PC-9 (cell line): ENCODE measurements at regions not wholly inside any gene's neighbourhood (a gene's known extent, or its start where the extent isn't known, plus 50 kb on each side); places are given as distances from the start of the nearest gene placed in this dataset.
"Not testable (repeated sequence)": the region's sequence is repeated elsewhere in the genome, so short reads cannot be mapped to it uniquely, and the experiment has no call there.

Experiments used
- BruUV-seq: library from RNA; stranded (reverse); fragments of 400-500 nt; replicated peaks from 2 replicates; lab custom pipeline; 2021; lab: Mats Ljungman, UMichigan
- CTCF ChIA-PET: fragments of 300-600 bp; sonication (Branson Sonifier 250); formaldehyde crosslinking; loops from one replicate; lab custom pipeline; 2022; ENCODE audit warnings: antibody characterized with exemption; lab: Charles Lee
- POLR2A ChIA-PET: fragments of 300-600 bp; sonication (Branson Sonifier 250); formaldehyde crosslinking; loops from one replicate; lab custom pipeline; 2022; ENCODE audit warnings: antibody characterized with exemption; ENCODE audit not compliant: unreplicated experiment; lab: Charles Lee
- DNase-seq, 2 experiments: peaks; one replicate each; pipeline versions ENCODE4 v3.0.0 to v3.0.0-alpha.2; 2015 to 2022; ENCODE audit warnings: mixed read lengths in 1 of 2
- H2AFZ ChIP-seq: fragments of 200-600 bp; sonication (generic); 2 replicates; pipeline ENCODE4 v1.8.1; 2017; ENCODE audit warnings: antibody characterized with exemption
- H3F3A ChIP-seq: fragments of 200-600 bp; sonication (generic); 2 replicates; pipeline ENCODE4 v1.8.1; 2017; ENCODE audit warnings: antibody characterized with exemption, mild to moderate bottlenecking, low read depth; ENCODE audit not compliant: insufficient read depth
- H3K27ac ChIP-seq: fragments of 200-600 bp; sonication (generic); 2 replicates; pipeline ENCODE4 v1.6.1; 2016; ENCODE audit warnings: mixed run types
- H3K27me3 ChIP-seq: fragments of 200-600 bp; sonication (generic); 2 replicates; pipeline ENCODE4 v1.6.1; 2016; ENCODE audit warnings: low read depth, mixed run types; ENCODE audit not compliant: insufficient read depth
- H3K36me3 ChIP-seq: fragments of 200-600 bp; sonication (generic); 2 replicates; pipeline ENCODE4 v1.6.1; 2016; ENCODE audit warnings: low read depth, mixed run types
- H3K4me1 ChIP-seq: fragments of 200-600 bp; sonication (generic); replicated peaks from 2 replicates; pipeline ENCODE4 v1.6.1; 2016; ENCODE audit warnings: mixed run types; ENCODE audit not compliant: insufficient read depth
- H3K4me2 ChIP-seq: fragments of 200-600 bp; sonication (generic); 2 replicates; pipeline ENCODE4 v1.6.1; 2017; ENCODE audit warnings: mixed run types
- H3K4me3 ChIP-seq: fragments of 200-600 bp; sonication (generic); 2 replicates; pipeline ENCODE4 v1.6.1; 2016; ENCODE audit warnings: mixed run types
- H3K79me2 ChIP-seq: fragments of 200-600 bp; sonication (generic); 2 replicates; pipeline ENCODE4 v1.6.1; 2017; ENCODE audit warnings: low read depth, mixed run types
- H3K9me2 ChIP-seq: fragments of 200-600 bp; sonication (generic); 2 replicates; pipeline ENCODE4 v1.8.1; 2017; ENCODE audit warnings: mild to moderate bottlenecking; ENCODE audit not compliant: insufficient read depth
- H3K9me3 ChIP-seq: fragments of 200-600 bp; sonication (generic); 2 replicates; pipeline ENCODE4 v1.8.1; 2016; ENCODE audit warnings: low read depth; ENCODE audit not compliant: insufficient read depth
- H4K20me1 ChIP-seq: fragments of 200-600 bp; sonication (generic); 2 replicates; pipeline ENCODE4 v1.8.1; 2017; ENCODE audit not compliant: insufficient read depth
- EZH2 ChIP-seq: fragments of 200-600 bp; sonication (generic); IDR thresholded peaks from 2 replicates; pipeline ENCODE4 v1.8.0; 2017; ENCODE audit warnings: antibody characterized with exemption, low read depth
- intact Hi-C: fragments of 100-400 bp; cut with micrococcal nuclease; formaldehyde crosslinking; loops from one replicate; pipeline ENCODE4 v1.10.0; 2022; ENCODE audit not compliant: unreplicated experiment
- TF ChIP-seq, protein P1 (sequence below): fragments of 200-600 bp; sonication (generic); conservative IDR thresholded peaks from 2 replicates; pipeline ENCODE4 v1.6.1; 2017; ENCODE audit warnings: mixed run types, antibody characterized with exemption, mild to moderate bottlenecking, moderate library complexity

DNA sequence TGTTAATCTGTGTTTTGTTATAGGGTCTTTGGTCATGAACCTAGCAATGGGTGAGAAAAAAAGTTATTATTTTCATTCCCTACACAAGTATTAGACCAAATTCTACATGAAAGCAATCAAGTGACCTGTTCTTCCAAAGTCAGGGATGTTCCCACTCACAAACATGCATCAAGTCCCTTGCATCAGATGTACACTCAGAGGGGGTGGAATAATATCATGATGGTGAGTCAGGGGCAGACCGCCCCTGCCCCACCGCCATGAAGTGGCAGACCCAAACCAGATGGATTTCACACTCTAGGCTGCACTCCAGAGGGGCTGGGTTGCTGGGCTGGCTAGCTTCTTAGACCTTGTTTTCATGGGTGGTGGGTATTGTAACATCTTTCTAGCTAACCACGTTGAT is 91.4 kb downstream of the ACAA2 start:
- H3K4me2 ChIP-seq, result no peak overlapping the region
- TF ChIP-seq, protein P1, sequence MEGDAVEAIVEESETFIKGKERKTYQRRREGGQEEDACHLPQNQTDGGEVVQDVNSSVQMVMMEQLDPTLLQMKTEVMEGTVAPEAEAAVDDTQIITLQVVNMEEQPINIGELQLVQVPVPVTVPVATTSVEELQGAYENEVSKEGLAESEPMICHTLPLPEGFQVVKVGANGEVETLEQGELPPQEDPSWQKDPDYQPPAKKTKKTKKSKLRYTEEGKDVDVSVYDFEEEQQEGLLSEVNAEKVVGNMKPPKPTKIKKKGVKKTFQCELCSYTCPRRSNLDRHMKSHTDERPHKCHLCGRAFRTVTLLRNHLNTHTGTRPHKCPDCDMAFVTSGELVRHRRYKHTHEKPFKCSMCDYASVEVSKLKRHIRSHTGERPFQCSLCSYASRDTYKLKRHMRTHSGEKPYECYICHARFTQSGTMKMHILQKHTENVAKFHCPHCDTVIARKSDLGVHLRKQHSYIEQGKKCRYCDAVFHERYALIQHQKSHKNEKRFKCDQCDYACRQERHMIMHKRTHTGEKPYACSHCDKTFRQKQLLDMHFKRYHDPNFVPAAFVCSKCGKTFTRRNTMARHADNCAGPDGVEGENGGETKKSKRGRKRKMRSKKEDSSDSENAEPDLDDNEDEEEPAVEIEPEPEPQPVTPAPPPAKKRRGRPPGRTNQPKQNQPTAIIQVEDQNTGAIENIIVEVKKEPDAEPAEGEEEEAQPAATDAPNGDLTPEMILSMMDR, result no peak
- no peak for TF ChIP-seq EZH2
- POLR2A ChIA-PET, result no interaction called here
- H2AFZ ChIP-seq, result no peak overlapping the region
- H3K9me3 ChIP-seq, result no peaks in the 10 kb centered on the region
- no peaks in the 10 kb centered on the region for H3K9me2 ChIP-seq
- no peaks in the 10 kb centered on the region for H4K20me1 ChIP-seq
- H3K36me3 ChIP-seq, result no peaks in the 10 kb centered on the region
- H3K4me1 ChIP-seq, result peaks cover 39% of the 10 kb centered on the region
- H3K27ac ChIP-seq, result no peak overlapping the region
- H3F3A ChIP-seq, result peaks cover 27% of the 10 kb centered on the region
- CTCF ChIA-PET, result no interaction called here
- H3K79me2 ChIP-seq, result no peaks in the 10 kb centered on the region
- no peaks in the 10 kb centered on the region for H3K27me3 ChIP-seq
- H3K4me3 ChIP-seq, result no peak overlapping the region
- intact Hi-C loops, result no loop called here
- DNase-seq, result no peak
- BruUV-seq, result no TSS peak

DNA sequence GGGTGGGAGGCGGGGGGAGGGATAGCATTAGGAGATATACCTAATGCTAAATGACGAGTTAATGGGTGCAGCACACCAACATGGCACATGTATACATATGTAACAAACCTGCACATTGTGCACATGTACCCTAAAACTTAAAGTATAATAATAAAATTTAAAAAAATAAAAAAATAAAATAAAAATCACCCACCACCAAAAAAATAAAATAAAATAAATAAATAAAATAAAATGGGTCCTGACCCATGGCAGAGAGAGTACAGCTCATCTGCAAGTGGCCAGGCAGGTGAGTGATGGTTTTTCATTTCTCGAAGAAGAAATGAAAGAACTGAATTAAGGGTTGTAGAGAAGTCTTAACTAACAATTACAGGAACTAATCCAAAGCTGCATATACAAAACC is 92.4 kb downstream of the ACAA2 start:
- POLR2A ChIA-PET, CTCF ChIA-PET, H3K27me3 ChIP-seq: not testable (repeated sequence)

DNA sequence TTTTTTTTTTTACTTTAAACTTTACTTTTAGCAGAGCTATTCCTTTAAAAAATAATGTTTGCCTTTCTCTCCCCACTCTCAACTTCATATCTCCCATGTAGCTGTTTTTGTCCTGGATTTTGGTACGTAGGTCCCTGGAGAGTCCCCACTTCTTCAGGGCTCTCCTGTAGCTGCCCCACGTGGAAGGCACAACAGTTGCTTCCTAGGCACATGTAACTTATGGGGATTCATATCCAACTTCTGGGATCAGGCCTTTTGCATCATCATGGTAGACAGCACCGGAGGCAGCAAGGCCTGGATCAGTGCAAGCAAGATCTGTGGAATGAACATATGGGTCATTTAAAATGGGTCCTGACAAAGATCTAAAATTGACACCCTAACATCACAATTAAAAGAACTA is 95.7 kb downstream of the ACAA2 start:
- Histone ChIP-seq H3K4me1 (peaks cover 3% of the 10 kb centered on the region), H3K4me2 (no peak overlapping the region), H3K27ac (no peak overlapping the region), H3F3A (no peaks in the 10 kb centered on the region; the same call in 1 of the 2 replicates), H3K9me3 (no peaks in the 10 kb centered on the region), H3K9me2 (no peaks in the 10 kb centered on the region), H4K20me1 (no peaks in the 10 kb centered on the region), H3K4me3 (no peak overlapping the region), H3K27me3 (no peaks in the 10 kb centered on the region), H3K79me2 (no peaks in the 10 kb centered on the region), H2AFZ (no peak overlapping the region), H3K36me3 (no peaks in the 10 kb centered on the region)
- no peak for DNase-seq
- ChIA-PET POLR2A (no interaction called here), CTCF (no interaction called here)
- intact Hi-C loops, result no loop called here
- no peak for TF ChIP-seq EZH2
- TF ChIP-seq, protein P1, result no peak
- BruUV-seq, result no TSS peak

More for the DNA sequence above, 92.4 kb downstream of the ACAA2 start:
- Histone ChIP-seq H3F3A (peaks cover 27% of the 10 kb centered on the region), H3K4me1 (peaks cover 28% of the 10 kb centered on the region)
- H3K9me2 ChIP-seq, H3K4me3 ChIP-seq, H2AFZ ChIP-seq, H3K27ac ChIP-seq, BruUV-seq, H3K36me3 ChIP-seq, intact Hi-C loops, H3K4me2 ChIP-seq, H3K79me2 ChIP-seq, DNase-seq, H3K9me3 ChIP-seq, H4K20me1 ChIP-seq: not testable (repeated sequence)

DNA sequence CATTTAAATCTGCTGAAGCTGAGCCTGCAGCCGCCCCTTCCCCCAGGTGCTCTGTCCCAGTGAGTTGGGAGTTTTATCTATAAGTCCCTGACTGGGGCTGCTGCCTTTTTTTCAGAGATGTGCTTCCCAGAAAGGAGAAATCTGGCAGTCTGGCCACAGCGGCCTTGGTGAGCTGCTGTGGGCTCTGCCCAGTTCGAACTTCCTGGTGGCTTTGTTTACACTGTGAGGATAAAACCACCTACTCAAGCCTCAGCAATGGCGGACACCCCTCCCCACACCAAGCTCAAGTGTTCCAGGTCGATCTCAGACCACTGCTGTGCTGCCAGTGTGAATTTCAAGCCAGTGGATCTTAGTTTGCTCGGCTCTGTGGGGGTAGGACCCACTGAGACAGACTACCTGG is 97.3 kb downstream of the ACAA2 start:
- H3K79me2 ChIP-seq, result no peaks in the 10 kb centered on the region
- H3K9me3 ChIP-seq, result no peaks in the 10 kb centered on the region
- intact Hi-C loops, result no loop called here
- H3K4me3 ChIP-seq, result no peak overlapping the region
- H3K27me3 ChIP-seq, result no peaks in the 10 kb centered on the region
- ChIA-PET POLR2A (no interaction called here), CTCF (no interaction called here)
- no peaks in the 10 kb centered on the region for H3K4me1 ChIP-seq
- no peaks in the 10 kb centered on the region for H3F3A ChIP-seq
- H3K4me2 ChIP-seq, result no peak overlapping the region
- no peak overlapping the region for H2AFZ ChIP-seq
- TF ChIP-seq EZH2, result no peak
- TF ChIP-seq, protein P1, result no peak
- no peak overlapping the region for H3K27ac ChIP-seq
- no peaks in the 10 kb centered on the region for H3K9me2 ChIP-seq
- H4K20me1 ChIP-seq, result no peaks in the 10 kb centered on the region
- DNase-seq, result no peak
- no peaks in the 10 kb centered on the region for H3K36me3 ChIP-seq
- no TSS peak for BruUV-seq
